ENCODE measurements at regions not wholly inside any gene's neighbourhood (a gene's known extent, or its start where the extent isn't known, plus 50 kb on each side); places are given as distances from the start of the nearest gene placed in this dataset.

- Mint-ChIP-seq H3K4me3 (no peak overlapping the region), H3K27me3 (ENCODE audit: low read depth) (no peaks in the 10 kb centered on the region), H3K9me3 (no peaks in the 10 kb centered on the region), H3K27ac (ENCODE audit: unreplicated experiment) (peak overlapping the region; percentile 85), H3K4me1 (peaks cover 42% of the 10 kb centered on the region), H3K36me3 (ENCODE audit: low read depth) (no peaks in the 10 kb centered on the region)
- no peak for TF ChIP-seq CTCF (conservative IDR thresholded peaks at IDR 0.05)
- no peak for DNase-seq (ENCODE audit: low read depth, low spot score)
These were observed 62.9 kb downstream of the ACKR3 start for GRCh38 chr2:236632295-236633218.

GRCh38 chr2:236633219-236633570 lies 63.6 kb downstream of the ACKR3 start:
- H3K27me3 Mint-ChIP-seq (ENCODE audit: low read depth), result no peaks in the 10 kb centered on the region
- DNase-seq (ENCODE audit: low read depth, low spot score), result no peak
- H3K4me1 Mint-ChIP-seq, result peaks cover 42% of the 10 kb centered on the region
- no peak for TF ChIP-seq CTCF (conservative IDR thresholded peaks at IDR 0.05)
- H3K4me3 Mint-ChIP-seq, result no peak overlapping the region
- no peaks in the 10 kb centered on the region for H3K9me3 Mint-ChIP-seq
- H3K36me3 Mint-ChIP-seq (ENCODE audit: low read depth), result no peaks in the 10 kb centered on the region
- no peak overlapping the region for H3K27ac Mint-ChIP-seq (ENCODE audit: unreplicated experiment)

- H3K4me1 Mint-ChIP-seq, result peaks cover 42% of the 10 kb centered on the region
- no peak overlapping the region for H3K4me3 Mint-ChIP-seq
- TF ChIP-seq CTCF (conservative IDR thresholded peaks at IDR 0.05), result no peak
- no peak overlapping the region for H3K27ac Mint-ChIP-seq (ENCODE audit: unreplicated experiment)
- no peak for DNase-seq (ENCODE audit: low read depth, low spot score)
- no peaks in the 10 kb centered on the region for H3K36me3 Mint-ChIP-seq (ENCODE audit: low read depth)
- H3K27me3 Mint-ChIP-seq (ENCODE audit: low read depth), result no peaks in the 10 kb centered on the region
- H3K9me3 Mint-ChIP-seq, result no peaks in the 10 kb centered on the region
These were observed 64.3 kb downstream of the ACKR3 start for GRCh38 chr2:236633775-236634560.

GRCh38 chr2:236636261-236636660 lies 66.6 kb downstream of the ACKR3 start:
- H3K4me3 Mint-ChIP-seq, result no peak overlapping the region
- H3K4me1 Mint-ChIP-seq, result peaks cover 23% of the 10 kb centered on the region
- H3K27ac Mint-ChIP-seq (ENCODE audit: unreplicated experiment), result no peak overlapping the region
- TF ChIP-seq CTCF (conservative IDR thresholded peaks at IDR 0.05), result no peak
- no peak for DNase-seq (ENCODE audit: low read depth, low spot score)
- H3K27me3 Mint-ChIP-seq (ENCODE audit: low read depth), result no peaks in the 10 kb centered on the region
- H3K9me3 Mint-ChIP-seq, result no peaks in the 10 kb centered on the region
- H3K36me3 Mint-ChIP-seq (ENCODE audit: low read depth), result peaks cover 7% of the 10 kb centered on the region

GRCh38 chr2:236636714-236637470 lies 67.3 kb downstream of the ACKR3 start:
- Mint-ChIP-seq H3K27me3 (ENCODE audit: low read depth) (no peaks in the 10 kb centered on the region), H3K27ac (ENCODE audit: unreplicated experiment) (no peak overlapping the region), H3K36me3 (ENCODE audit: low read depth) (peaks cover 11% of the 10 kb centered on the region), H3K4me1 (peaks cover 19% of the 10 kb centered on the region), H3K4me3 (no peak overlapping the region), H3K9me3 (peaks cover 3% of the 10 kb centered on the region)
- no peak for DNase-seq (ENCODE audit: low read depth, low spot score)
- no peak for TF ChIP-seq CTCF (conservative IDR thresholded peaks at IDR 0.05)

Data from neural crest cell (in vitro differentiated cells).